Activated CD4-positive, alpha-beta T cell treated with anti-CD3 and anti-CD28 coated beads for 24 hours (primary cell): ENCODE measurements at regions not wholly inside any gene's neighbourhood (a gene's known extent, or its start where the extent isn't known, plus 50 kb on each side); places are given as distances from the start of the nearest gene placed in this dataset.
"Not testable (repeated sequence)": the region's sequence is repeated elsewhere in the genome, so short reads cannot be mapped to it uniquely, and the experiment has no call there.

Experiments used
- DNase-seq, 2 donors: peaks; one replicate each; pipeline ENCODE4 v3.0.0-alpha.2; 2020; ENCODE audit warnings: low read depth in 2 of 2

- no peak for DNase-seq
Measured at GRCh38 chr11:103730131-103730940, 306.1 kb upstream of the DDI1 start.

DNA sequence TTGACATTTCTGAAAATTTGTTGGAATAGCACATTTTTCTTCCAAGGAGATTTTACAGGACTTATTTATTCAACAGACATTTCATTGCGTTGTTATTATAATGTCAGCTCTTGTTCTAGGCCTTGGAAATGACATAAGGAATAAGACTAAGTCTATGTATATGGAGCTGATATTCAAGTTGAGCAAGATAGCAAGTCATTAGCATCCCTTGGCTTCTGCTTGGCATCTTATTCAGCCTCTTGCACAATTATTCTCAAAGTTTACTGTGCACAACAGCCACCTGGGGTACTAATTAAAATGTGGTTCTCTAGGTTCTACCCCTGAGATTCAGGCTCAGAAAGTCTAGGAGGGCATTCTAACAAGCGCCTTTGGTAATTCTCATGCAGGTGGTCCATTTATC lies 304.8 kb upstream of the DDI1 start:
- DNase-seq: no peak

- DNase-seq: no peak
Measured at GRCh38 chr11:103733889-103734288, 302.6 kb upstream of the DDI1 start.

DNA sequence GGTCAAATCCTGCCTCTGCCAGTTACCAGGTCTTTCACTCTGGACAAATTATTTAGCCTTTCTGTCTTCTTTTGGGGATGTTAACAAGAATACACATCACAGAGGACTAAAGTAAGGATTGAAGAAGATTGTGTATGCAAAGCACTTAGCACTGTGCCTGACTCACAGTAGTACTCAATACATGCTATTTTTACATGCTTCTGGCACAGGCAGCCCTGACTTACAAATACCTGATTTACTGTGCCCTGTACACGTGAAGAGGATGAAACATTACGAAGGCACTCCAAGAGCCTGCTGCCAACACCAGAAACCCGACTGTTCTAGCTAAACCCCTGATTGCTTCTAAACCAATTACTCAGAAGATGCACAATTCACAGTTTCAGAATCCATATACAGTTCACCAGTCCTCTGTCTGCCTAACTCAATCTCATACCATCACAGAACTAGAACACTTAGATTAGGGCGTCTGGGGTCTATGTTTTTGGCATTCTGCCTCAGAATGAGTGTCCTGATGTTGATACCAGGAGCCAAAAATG lies 300.9 kb upstream of the DDI1 start:
- DNase-seq: no peak

GRCh38 chr11:103736315-103737036 lies 300.0 kb upstream of the DDI1 start:
- DNase-seq: no peak

GRCh38 chr11:103737037-103737622 lies 299.3 kb upstream of the DDI1 start:
- DNase-seq: no peak

GRCh38 chr11:103737747-103738146 lies 298.7 kb upstream of the DDI1 start:
- DNase-seq: no peak

DNA sequence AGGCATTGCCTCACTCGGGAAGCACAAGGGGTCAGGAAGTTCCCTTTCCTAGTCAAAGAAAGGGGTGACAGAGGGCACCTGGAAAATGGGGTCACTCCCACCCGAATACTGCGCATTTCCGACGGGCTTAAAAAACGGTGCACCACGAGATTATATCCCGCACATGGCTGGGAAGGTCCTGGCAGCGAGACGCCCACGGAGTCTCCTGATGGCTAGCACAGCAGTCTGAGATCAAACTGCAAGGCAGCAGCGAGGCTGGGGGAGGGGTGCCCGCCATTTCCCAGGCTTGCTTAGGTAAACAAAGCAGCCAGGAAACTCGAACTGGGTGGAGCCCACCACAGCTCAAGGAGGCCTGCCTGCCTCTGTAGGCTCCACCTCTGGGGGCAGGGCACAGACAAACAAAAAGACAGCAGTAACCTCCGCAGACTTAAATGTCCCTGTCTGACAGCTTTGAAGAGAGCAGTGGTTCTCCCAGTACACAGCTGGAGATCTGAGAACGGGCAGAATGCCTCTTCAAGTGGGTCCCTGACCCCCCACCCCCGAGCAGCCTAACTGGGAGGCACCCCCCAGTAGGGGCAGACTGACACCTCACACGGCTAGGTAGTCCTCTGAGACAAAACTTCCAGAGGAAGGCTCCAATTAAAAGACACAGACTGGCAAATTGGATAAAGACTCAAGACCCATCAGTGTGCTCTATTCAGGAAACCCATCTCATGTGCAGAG lies 297.2 kb upstream of the DDI1 start:
- not testable (repeated sequence) for DNase-seq

DNA sequence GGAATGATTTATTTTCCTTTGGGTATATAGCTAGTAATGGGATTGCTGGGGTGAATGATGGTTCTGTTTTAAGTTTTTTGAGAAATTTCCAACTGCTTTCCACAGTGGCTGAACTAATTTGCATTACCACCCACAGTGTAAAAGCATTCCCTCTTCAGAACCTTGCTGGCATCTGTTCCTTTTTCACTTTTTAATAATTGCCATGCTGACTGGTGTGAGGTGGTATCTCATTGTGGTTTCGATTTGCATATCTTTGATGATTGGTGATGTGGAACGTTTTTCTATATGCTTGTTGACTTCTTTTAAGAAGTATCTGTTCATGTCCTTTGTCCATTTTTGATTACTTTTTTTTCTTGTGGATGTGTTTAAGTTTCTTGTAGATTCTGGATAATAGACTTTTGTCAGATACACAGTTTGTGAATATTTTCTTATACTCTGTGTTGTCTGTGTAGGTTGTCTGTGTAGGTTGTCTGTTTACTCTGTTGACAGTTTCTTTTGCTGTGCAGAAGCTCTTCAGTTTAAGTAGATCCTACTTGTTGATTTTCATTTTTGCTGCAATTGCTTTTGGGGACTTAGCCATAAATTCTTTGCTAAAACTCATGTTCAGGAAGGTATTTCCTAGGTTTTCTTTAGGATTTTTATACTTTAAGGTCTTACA lies 291.8 kb upstream of the DDI1 start:
- no peak for DNase-seq

- DNase-seq: no peak
Measured at GRCh38 chr11:103749158-103749557, 287.3 kb upstream of the DDI1 start.

- DNase-seq: no peak
Measured at GRCh38 chr11:103768816-103769215, 267.6 kb upstream of the DDI1 start.

GRCh38 chr11:103773059-103773458 lies 263.4 kb upstream of the DDI1 start:
- DNase-seq: no peak

- no peak for DNase-seq
Measured at GRCh38 chr11:103773537-103773936, 262.9 kb upstream of the DDI1 start.

DNA sequence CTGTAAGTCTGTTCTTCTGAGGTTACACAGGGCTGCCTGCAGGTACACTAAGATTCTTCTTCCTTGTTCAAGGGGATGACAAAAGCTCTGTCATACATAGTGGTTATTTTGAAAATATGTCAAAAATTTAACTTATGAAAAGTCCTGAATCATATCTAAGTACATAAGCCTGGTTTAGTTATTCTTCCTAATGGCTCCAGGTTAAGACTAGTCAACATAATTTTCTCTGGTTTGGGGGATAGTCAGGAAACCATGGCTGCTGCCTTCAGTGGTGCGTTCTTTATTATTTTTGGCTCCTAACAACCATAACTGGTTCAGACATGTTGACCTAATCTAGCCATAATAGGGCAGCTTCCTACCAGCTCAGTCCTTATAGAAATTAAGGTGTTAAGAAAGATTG lies 257.4 kb upstream of the DDI1 start:
- no peak for DNase-seq

GRCh38 chr11:103789952-103790351 lies 246.5 kb upstream of the DDI1 start:
- no peak for DNase-seq

DNA sequence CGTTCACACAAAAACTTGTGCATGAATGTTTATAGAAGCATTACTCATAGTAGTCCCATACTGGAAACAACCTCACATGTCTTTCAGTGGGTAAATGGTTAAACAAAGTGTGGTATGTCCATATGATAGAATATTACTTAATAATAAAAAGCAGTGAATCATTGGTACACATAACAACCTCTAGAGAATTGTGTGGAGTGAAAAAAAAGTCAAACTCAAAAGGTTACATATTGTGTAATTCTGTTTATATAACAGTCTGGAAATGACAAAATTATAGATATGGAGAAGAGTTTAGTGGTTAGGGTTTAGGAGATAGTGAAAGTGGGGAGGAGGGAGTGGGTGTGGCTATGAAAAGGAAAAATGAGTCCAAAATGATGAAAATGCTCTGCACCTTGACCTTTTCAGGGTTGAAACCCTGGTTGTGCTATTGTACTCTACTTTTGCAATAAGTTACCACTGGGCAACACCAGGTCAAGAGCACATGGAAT lies 243.4 kb upstream of the DDI1 start:
- DNase-seq: no peak

GRCh38 chr11:103794262-103794661 lies 242.2 kb upstream of the DDI1 start:
- no peak for DNase-seq

DNA sequence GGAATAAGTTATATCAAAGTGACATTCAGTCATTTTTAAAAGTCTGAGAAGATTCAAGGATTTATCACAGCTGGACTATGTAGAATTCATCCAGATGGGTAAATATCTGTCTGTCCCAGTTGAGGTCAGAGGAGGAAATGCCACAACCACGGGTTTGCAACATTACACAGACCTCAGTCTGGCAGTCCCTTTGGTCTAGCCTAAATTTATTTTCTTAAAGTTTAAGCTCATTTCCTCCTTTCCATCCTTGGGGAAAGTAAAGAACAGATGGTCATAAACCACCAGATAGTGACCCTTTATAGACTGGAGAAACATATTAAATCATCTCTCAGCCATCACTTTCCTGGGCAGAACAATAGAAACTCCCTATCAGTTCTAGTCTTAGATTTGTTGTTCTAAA lies 238.4 kb upstream of the DDI1 start:
- DNase-seq: no peak

DNA sequence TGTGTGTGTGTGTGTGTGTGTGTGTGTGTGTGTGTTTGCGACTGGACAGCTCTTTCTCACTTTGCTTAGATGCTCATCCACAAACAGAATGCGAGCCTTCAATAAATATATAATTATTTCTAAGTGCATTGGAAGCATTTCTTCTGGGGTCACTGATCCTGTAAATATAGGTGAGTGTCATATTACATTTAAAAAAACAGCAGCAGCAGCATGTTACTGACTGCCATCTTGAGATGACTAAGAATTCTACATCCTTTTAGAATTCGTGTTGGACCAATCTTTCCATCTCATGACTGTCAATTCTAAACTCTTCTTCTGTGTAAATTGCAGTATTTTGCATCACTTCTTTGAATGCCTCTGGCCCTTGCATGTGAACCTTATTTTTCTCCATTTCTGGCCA lies 238.0 kb upstream of the DDI1 start:
- no peak for DNase-seq

GRCh38 chr11:103800406-103801114 lies 235.9 kb upstream of the DDI1 start:
- no peak for DNase-seq

DNA sequence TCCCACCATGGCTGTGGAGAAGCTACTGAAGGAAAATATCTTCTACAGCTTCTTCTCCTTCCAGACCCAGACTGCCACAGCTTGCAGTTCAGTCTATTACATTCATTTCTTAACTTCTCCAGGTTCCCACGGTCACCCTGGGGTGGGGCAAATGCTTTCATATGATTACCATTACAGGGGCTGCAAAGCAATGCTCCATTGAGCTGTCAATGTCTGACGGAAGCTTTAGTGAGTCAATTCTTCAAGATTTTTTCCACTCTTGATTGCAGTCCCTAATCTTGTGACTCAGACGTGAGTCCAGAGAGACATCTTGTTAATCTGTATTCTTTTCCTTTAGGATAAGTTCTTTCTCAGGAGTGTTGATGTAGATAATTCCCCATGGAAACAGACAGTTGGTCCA lies 233.4 kb upstream of the DDI1 start:
- DNase-seq: no peak
